GM18867 (cell line): ENCODE measurements at regions not wholly inside any gene's neighbourhood (a gene's known extent, or its start where the extent isn't known, plus 50 kb on each side); places are given as distances from the start of the nearest gene placed in this dataset.
"Not testable (repeated sequence)": the region's sequence is repeated elsewhere in the genome, so short reads cannot be mapped to it uniquely, and the experiment has no call there.

Source experiments
- ATAC-seq: cut with Tn5 transposase; IDR thresholded peaks from one replicate; pipeline ENCODE4 v1.9.1; 2021; ENCODE audit warnings: mild to moderate bottlenecking, moderate library complexity; ENCODE audit not compliant: unreplicated experiment

DNA sequence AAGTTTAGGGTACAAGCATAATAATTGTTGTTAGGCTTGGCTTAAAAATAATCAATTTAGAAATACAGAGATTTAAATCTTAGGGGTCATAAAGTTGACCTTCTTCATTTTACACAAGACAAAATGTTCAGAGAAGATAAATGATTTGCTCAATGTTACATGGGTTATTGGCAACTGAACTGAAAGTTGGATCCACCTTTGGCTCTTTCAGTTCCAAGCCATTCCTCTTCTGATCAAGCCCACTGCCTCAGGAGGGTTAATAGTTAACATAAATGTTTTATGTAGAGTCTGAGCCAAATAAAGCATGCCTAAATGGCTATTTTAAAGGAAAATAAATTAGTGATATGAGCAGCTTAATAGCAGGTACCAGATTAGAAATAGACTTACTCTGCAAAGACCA is 79.1 kb upstream of the RHOBTB1 start:
- no peak for ATAC-seq

- ATAC-seq, result no peak
Measured at GRCh38 chr10:61021926-61022325, 77.9 kb upstream of the RHOBTB1 start.

GRCh38 chr10:61020420-61021158 is 76.6 kb upstream of the RHOBTB1 start:
- no peak for ATAC-seq

- ATAC-seq, result no peak
Measured at GRCh38 chr10:61018146-61018545, 74.2 kb upstream of the RHOBTB1 start.

DNA sequence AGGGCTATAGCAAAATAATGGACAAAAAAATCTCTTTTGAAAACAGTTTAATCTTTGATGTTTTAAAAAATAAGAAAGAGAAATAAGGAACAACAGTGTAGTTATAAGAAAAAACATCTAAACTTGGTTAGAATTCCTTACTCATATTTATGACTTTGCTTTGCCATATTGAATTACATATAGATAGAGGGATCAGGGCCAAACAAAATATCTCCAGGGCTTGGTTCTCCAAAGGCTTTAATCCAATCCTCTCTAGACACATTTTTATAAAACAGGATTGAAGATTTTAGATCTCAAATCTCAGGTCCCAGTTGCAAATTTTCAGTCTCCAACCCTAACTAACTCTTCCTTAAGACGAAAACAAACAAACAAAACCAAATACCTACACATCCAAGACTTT is 72.6 kb upstream of the RHOBTB1 start:
- no peak for ATAC-seq

- ATAC-seq, result no peak
Measured at GRCh38 chr10:61016007-61016406, 72.0 kb upstream of the RHOBTB1 start.

DNA sequence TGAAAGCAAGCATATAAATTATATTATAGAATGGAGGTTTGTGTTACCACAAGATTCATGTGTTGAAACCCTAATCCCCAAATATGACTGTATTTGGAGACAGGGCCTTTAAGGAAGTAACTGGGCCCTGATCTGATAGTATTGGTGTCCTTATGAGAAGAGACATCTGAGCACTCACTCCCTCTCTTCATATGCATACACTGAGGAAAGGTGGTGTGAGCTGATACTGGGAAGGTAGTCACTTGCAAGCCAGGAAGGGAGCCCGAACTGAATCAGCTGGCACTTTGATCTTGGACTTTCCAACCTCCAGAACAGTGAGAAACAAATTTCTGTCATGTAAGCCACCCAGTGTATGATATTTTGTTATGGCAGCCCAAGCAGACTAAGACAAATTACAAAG is 66.9 kb upstream of the RHOBTB1 start:
- ATAC-seq, result no peak

DNA sequence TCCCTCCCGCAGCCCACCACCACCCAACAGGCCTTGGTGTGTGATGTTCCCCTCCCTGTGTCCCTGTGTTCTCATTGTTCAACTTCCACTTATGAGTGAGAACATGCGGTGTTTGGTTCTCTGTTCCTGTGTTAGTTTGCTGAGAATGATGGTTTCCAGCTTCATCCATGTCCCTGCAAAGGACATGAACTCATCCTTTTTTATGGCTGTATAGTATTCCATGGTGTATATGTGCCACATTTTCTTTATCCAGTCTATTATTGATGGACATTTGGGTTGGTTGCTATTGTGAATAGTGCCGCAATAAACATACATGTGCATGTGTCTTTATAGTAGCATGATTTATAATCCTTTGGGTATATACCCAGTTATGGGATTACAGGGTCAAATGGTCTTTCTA is 59.1 kb upstream of the RHOBTB1 start:
- not testable (repeated sequence) for ATAC-seq

DNA sequence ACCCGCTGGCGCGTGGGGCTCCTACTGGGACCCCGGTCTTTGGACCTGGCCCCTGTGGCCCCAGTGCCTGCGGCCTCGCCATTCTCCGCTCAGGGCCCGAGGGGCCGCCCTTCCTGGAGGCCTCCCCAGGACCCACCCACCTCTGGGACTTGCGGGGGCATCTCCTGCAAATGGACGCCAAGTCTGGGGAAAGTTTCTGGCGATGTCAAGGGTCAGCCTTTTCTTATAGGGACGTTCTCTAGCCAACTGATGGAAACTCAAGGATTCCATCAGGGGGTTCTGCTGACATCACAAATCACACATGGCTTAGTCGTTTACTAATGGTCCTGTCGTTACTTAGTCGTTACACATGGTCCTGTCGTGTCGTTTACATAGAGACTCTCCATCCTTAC is 57.7 kb upstream of the RHOBTB1 start:
- ATAC-seq, result no peak

GRCh38 chr10:61000769-61001730 is 57.1 kb upstream of the RHOBTB1 start:
- ATAC-seq, result no peak

GRCh38 chr10:60998932-60999331 is 54.9 kb upstream of the RHOBTB1 start:
- no peak for ATAC-seq

- ATAC-seq, result no peak
Measured at GRCh38 chr10:60994128-60994527, 50.1 kb upstream of the RHOBTB1 start.
